ENCODE measurements at regions not wholly inside any gene's neighbourhood (a gene's known extent, or its start where the extent isn't known, plus 50 kb on each side); places are given as distances from the start of the nearest gene placed in this dataset.
A peak's percentile ranks its signal among the peaks of the same experiment; 100 is the strongest.

GRCh38 chr16:85425074-85425662, 188.0 kb upstream of the GSE1 start:
- Histone ChIP-seq H3K9me3 (no peaks in the 10 kb centered on the region), H3K27ac (peak overlapping the region in 1 of 4 donors; percentile 2), H3K4me3 (no peak overlapping the region), H3K36me3 (no peaks in the 10 kb centered on the region), H3K4me1 (peaks cover 13 to 39% (median 29%) of the 10 kb centered on the region in 4 donors), H3K27me3 (no peaks in the 10 kb centered on the region)
- no peak for TF ChIP-seq CTCF (IDR thresholded peaks at IDR 0.05)
- no peak for TF ChIP-seq EP300 (IDR thresholded peaks at IDR 0.05; ENCODE audit: low read depth)
- TF ChIP-seq POLR2A (IDR thresholded peaks at IDR 0.05): no peak
- TF ChIP-seq POLR2AphosphoS5 (IDR thresholded peaks at IDR 0.05): no peak
- no peak for DNase-seq
- intact Hi-C loops (cut with DNase I; ENCODE audit: low total_unique reads): loop anchor here (10.0 kb wide), 1 partner anchor 190 kb away; the partner anchor contains the start of gene GSE1
- 50 to 74% methylated on average over 1 to 13 of the region's 17 CpGs for WGBS, 2 donors (ENCODE audit: low coverage in 1 of 2)
- in situ Hi-C loops (cut with MboI; ENCODE audit: low pct_ligation_motif_present in 1 of 4, low pct_unique_long_range_greater_than_20kb in 1 of 4, low sequenced_read_pairs in 3 of 4): loop anchor here in 3 of 4 donors (10.0 to 25.0 kb wide), 2 partner anchors 187 to 200 kb away; partner anchors contain the start of gene GSE1 (in 2 of the 3)

- in situ Hi-C loops (cut with MboI; ENCODE audit: low pct_ligation_motif_present in 1 of 4, low pct_unique_long_range_greater_than_20kb in 1 of 4, low sequenced_read_pairs in 3 of 4) (loop anchor here in 3 of 4 donors (10.0 to 25.0 kb wide), 2 partner anchors 185 to 198 kb away; partner anchors contain the start of gene GSE1 (in 2 of the 3)), intact Hi-C loops (cut with DNase I; ENCODE audit: low total_unique reads) (loop anchor here (10.0 kb wide), 1 partner anchor 188 kb away; the partner anchor contains the start of gene GSE1)
- Histone ChIP-seq H3K27me3 (no peaks in the 10 kb centered on the region), H3K4me3 (no peak overlapping the region), H3K27ac (no peak overlapping the region), H3K9me3 (no peaks in the 10 kb centered on the region), H3K4me1 (peaks cover 3 to 25% (median 18%) of the 10 kb centered on the region in 4 donors), H3K36me3 (no peaks in the 10 kb centered on the region)
- no peak for DNase-seq
- TF ChIP-seq POLR2A (IDR thresholded peaks at IDR 0.05) (no peak), POLR2AphosphoS5 (IDR thresholded peaks at IDR 0.05) (no peak), CTCF (IDR thresholded peaks at IDR 0.05) (no peak), EP300 (IDR thresholded peaks at IDR 0.05; ENCODE audit: low read depth) (no peak)
- 87% methylated on average over 2 of the region's 2 CpGs; no CpG with 5 or more reads in 1 of the 2 donors for WGBS, 2 donors (ENCODE audit: low coverage in 1 of 2)
Observed at GRCh38 chr16:85426806-85427205, 186.3 kb upstream of the GSE1 start.

- H3K4me1 ChIP-seq: peaks cover 0 to 12% (median 5%) of the 10 kb centered on the region in 4 donors
- H3K36me3 ChIP-seq: no peaks in the 10 kb centered on the region
- in situ Hi-C loops (cut with MboI; ENCODE audit: low pct_ligation_motif_present in 1 of 4, low pct_unique_long_range_greater_than_20kb in 1 of 4, low sequenced_read_pairs in 3 of 4) (loop anchor here in 3 of 4 donors (10.0 to 25.0 kb wide), 2 partner anchors 184 to 196 kb away; partner anchors contain the start of gene GSE1 (in 2 of the 3)), intact Hi-C loops (cut with DNase I; ENCODE audit: low total_unique reads) (loop anchor here (10.0 kb wide), 1 partner anchor 186 kb away; the partner anchor contains the start of gene GSE1)
- H3K27ac ChIP-seq: no peak overlapping the region
- peak; percentile 62 for DNase-seq
- 48% methylated on average over 17 of the region's 17 CpGs; no CpG with 5 or more reads in 1 of the 2 donors for WGBS, 2 donors (ENCODE audit: low coverage in 1 of 2)
- no peaks in the 10 kb centered on the region for H3K9me3 ChIP-seq
- no peak overlapping the region for H3K4me3 ChIP-seq
- H3K27me3 ChIP-seq: no peaks in the 10 kb centered on the region
- TF ChIP-seq POLR2A (IDR thresholded peaks at IDR 0.05): no peak
- TF ChIP-seq POLR2AphosphoS5 (IDR thresholded peaks at IDR 0.05): no peak
- TF ChIP-seq CTCF (IDR thresholded peaks at IDR 0.05): peak; percentile 44 to 63 (median 53)
- TF ChIP-seq EP300 (IDR thresholded peaks at IDR 0.05; ENCODE audit: low read depth): no peak
Observed at GRCh38 chr16:85428168-85428898, 184.8 kb upstream of the GSE1 start.
